ENCODE measurements at regions not wholly inside any gene's neighbourhood (a gene's known extent, or its start where the extent isn't known, plus 50 kb on each side); places are given as distances from the start of the nearest gene placed in this dataset.
A peak's percentile ranks its signal among the peaks of the same experiment; 100 is the strongest.
"Not testable (repeated sequence)": the region's sequence is repeated elsewhere in the genome, so short reads cannot be mapped to it uniquely, and the experiment has no call there.

DNA sequence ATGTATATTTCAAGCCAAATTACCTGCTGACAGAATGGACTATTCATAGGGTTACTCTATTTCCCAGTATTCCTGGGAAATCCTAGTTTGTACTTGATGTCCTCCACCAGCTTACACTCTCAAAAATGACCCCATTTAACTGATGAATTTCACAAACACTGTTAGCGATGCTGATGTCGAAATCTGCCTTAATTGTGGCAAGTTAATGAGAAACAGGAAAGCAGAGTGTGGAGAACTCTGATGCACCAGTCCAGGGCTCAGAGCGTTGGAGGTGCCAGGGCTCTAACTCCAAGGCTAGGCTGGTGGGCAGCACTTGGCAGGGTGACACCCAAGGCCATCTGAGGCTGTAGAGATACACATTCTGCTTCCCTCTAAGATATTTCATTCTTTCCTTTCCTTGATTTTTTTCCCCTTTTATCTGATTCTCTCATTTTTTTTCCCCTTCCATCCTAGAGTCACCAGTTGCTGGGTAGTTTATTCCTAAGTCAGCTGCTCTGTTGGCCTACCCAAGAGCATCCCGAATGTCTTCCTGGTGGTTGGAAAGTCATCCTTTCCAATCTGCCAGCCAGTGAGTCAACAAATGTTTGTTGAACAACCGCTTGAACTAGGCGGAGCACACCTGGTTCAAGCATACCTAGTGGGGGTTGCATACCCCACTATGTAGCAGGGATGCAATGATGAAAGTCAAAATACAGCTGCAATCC is 525.0 kb upstream of the NRP1 start:
- DNase-seq, result no peak

DNA sequence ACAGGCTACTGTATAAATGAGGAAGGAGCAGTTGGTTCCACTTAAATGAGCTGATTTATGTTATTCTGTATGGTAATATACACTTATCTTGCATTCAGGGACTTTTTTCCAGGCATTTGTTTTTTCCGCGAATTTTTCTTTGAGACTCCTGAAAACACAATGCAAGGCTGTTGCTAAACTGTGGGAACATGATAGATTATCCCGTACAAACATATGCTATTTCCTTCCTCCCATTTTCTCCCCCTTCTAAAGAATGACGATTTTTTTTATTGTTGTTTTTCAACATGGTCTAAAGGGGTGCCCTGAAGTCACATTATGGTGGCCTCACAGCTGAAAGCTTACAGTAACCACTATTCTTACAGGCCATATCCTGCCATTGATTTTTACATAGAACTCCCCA is 523.9 kb upstream of the NRP1 start:
- DNase-seq, result no peak

DNA sequence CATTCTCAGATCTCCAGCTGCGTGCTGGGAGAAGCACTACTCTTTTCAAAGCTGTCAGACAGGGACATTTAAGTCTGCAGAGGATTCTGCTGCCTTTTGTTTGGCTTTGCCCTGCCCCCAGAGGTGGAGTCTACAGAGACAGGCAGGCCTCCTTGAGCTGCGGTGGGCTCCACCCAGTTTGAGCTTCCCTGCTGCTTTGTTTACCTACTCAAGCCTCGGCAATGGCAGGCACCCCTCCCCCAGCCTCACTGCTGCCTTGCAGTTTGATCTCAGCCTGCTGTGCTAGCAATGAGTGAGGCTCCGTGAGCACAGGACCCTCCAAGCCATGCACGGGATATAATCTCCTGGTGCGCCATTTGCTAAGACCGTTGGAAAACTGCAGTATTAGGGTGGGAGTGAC is 518.8 kb upstream of the NRP1 start:
- DNase-seq, result not testable (repeated sequence)

DNA sequence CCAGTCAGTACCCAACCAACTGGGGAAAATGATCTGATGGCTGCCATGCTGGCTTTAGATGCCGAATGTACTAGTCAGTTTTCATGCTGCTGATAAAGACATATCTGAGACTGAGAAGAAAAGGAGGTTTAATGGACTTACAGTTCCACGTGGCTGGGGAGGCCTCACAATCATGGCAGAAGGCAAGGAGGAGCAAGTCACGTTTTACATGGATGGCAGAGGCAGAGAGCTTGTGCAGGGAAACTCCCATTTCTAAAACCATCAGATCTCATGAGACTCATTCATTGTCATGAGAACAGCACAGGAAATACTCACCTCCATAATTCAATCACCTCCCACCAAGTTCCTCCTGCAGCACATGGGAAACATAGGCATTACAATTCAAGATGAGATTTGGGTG is 508.9 kb upstream of the NRP1 start:
- DNase-seq, result no peak

DNA sequence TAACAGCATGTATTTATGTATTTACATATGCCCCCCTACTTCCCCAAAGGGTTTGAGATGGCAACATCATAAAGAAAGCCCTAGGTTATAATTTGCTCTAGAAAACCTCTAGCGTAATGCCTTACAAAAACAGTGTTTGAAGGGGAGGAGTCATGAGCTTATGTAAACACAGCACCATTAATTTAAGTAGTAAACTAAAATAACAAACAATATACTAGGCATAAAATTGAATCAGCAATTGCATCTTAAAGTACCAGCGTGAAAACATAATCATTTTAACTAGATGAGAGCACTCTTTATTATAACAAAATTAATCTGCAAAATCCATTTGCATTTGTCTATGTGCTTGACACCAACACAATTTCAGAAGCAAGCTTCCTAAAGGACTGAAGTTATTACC is 507.2 kb upstream of the NRP1 start:
- no peak for DNase-seq

DNA sequence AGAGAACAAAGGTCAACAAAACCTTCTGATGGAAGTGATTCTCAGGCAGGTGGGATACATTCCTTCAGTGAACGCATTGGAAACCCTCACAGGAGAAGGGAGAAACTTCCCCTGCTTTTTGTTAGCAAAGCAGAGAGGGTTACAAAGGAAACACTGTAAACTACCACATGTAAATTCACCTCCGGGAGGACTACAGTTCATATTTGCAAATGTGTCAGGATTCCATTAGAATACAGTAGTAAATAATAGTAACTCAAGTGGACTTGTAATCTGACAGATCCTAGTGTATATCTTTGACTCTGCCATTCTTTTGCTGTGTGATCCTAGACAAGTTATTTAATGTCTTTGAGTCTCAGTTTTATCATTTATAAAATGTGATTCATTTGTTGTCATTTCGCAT is 504.3 kb upstream of the NRP1 start:
- DNase-seq, result no peak

DNA sequence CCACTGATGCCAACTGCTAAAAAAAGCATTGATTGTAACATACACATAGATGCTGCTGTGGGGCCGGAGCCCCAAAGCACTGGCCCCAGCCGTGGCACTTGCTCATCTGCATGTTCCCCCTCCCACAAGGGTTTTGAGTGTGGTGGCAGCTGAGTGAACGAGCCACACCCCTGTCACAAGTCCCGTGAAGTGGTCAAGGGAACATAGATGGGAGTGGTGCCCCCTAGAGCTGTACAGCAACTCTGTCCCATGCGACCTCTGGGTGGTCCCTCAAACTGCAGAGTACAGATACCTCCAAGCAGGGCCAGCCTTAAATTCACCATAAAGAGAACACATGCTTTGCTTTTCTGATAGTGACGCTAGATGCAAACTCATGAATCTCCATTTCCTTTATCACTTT is 503.3 kb upstream of the NRP1 start:
- DNase-seq, result no peak

DNA sequence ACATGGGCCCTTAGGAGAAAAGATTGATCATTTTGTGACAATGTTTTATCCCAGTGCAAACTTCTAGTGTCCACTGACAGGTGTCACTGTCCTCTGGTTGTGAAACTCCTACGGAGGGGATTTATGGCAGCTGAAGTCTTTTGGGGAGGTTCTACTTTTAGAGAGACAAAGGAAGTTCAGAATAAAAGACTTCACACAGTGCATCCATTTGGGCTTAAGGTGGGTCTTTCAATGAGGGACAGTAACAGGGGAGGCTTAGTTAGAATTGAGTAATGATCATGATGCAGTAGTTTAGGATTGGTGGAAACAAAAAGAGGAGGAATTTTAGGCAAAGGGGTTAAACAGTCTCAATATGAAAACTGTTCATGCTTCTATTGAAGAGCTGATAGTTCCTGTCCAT is 501.1 kb upstream of the NRP1 start:
- DNase-seq, result no peak

DNA sequence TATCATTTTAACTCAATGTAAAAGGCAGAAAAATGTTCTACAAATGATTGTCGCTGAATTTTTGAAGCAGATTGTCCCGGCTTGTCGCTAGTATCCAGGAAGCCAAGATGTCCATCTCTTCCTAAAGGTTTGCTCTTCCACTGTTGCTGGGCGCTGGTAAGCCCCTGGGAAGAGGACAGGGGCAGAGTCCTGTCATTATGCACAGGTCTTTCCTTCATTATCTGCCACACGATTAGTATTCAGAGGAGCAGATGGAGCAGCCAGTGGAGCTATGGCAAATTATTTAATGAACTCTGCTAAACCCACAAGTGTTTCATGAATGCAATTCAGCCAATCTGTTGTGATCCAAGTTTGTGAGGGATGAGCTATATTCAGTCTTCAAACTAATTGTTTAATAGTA is 499.1 kb upstream of the NRP1 start:
- no peak for DNase-seq

DNA sequence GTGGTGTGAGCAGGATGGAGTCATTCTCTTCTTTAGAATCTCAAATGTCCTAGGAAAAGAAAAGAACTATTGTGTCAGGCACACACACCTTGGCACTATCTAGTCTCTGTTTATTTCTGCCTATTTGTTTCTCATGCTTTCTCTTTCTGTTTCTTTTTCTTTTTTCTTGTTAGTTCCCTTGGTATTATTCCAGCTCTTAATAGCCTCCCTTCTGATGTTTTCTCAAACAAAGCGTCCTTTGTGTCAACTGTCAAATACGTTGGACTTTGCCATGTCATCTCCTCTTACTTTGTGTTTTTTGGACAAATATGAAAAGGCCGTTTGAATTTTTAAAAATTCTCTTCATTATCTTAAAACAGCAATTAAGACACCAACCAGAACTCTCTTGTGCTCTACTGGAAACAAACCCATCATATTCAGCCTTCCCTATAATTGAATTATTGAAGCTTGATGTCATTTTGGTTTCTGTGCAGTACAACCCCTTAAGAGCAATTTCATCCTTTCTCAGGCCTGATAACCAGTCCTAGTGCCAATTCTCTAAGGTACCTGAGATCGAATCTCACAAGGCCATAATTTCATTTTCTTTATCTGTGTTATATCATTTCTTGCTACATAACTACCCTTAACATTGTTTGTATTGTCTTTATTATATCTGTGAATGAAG is 497.8 kb upstream of the NRP1 start:
- DNase-seq, result no peak

DNA sequence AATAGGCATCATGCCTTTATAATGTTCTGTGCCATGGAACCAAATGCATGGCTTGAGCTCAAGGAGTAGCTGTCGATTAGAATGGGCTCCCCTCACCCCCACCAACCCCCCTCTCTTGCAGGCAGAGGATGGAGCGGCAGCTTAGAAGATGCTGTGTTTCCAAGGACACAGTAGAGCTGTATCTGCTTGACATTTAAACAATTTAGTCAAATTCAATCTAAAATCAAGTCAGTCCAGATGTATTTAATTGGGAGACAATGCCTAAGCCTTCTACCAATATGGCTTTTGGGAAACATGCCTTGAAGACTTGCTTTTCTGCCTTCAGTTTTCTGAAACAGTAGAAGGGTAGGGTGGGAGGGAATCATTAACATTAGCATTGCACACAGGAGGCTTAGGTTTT is 497.1 kb upstream of the NRP1 start:
- no peak for DNase-seq

DNA sequence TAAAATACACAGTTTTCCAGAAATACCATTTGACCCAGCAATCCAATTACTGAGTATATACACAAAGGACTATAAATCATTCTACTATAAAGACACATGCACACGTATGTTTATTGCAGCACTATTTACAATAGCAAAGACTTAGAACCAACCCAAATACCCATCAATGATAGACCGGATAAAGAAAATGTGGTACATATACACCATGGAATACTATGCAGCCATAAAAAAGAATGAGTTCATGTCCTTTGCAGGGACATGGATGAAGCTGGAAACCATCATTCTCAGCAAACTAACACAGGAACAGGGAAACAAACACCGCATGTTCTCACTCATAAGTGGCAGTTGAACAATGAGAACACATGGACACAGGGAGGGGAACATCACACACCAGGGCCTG is 495.4 kb upstream of the NRP1 start:
- DNase-seq, result not testable (repeated sequence)

DNA sequence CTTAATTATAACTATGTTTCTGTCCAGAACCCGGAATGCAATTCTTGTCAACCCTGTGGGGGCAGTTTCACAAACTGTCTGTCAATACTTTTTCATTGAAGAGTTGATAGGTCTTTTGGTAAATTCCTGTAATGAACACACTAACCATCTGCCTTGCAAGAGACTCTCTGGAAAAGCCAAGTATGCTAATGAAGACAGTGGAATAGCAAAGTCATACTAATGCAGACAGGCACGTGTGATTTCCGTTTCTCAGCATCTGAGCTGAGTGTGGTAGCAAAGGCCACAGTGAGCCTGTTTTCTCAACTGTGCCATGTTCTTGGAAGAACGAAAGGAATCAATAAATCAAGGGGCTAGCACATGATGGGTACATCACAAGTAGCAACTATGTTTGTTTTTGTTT is 494.1 kb upstream of the NRP1 start:
- DNase-seq, result no peak

DNA sequence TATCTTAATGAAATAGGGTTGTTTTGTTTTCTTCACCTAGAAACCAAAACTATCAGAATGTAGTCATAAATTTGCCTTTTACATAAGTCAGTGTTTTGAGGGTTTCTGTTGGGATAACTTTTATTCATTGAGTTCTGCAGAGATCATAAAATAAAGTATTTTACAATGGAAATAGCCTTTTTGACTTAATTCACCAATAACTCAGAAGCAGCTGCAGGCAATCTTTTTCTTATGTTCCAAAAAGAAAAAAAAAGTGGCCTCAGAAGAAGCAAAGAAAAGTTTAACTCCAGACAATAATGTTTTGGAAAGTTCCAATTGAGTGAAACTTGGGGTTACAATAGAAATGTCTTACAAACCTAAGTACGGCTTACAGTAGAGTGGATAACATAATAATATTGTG is 491.7 kb upstream of the NRP1 start:
- no peak for DNase-seq

DNA sequence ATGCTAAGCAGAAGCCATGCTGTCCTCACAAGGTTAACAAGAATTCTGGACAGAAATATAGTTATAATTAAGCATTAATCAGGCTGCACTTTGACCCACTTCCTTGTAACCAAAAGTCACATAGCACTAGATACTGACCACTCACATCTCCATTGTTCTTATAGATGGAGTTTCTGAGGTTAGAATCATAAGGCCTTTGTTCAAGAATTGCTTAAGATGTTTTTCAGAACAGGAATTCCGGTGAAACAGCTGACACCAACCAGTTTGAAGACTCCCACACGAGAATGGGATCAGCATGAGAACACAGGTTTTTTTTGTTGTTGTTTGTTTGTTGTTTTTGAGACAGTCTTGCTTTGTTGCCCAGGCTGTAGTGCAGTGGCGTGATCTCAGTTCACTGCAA is 488.3 kb upstream of the NRP1 start:
- DNase-seq, result no peak

DNA sequence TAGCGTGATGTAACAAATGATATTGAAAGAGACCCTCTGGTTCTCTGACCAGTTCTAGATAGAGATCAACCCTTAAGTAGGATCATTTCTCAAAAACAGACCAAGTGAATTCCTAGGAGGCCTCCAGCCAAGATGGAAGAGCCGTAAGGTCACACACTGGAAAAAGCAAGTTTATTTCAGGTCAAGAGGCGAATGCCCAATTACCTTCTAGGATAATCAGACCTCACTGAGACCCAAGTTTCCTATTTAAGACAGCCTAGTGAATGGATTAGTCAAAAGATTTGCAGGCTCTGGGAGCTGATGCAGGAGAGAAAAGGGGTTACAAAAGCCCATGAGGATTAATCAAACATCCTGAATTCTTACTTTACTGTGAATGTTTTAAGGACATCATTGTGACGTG is 486.1 kb upstream of the NRP1 start:
- DNase-seq, result no peak

DNA sequence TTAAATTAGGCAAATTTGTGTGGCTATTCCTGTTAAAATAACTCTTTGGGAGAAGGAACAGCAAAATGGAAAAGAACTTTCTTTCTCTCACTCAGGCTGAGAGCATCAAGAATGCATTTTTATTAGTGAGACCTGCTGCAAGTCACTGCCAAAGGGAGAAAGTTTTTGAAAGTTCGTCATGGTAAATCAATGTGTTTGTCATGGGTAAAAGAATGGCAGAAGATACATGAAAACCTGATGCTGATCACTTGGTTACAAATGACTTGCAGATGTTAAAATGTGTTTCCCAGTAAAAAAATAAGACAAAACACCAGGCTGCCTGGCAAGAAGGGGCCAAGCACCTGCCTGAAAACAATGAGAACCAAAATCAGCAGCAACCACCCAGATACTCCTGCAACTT is 484.7 kb upstream of the NRP1 start:
- DNase-seq, result no peak

DNA sequence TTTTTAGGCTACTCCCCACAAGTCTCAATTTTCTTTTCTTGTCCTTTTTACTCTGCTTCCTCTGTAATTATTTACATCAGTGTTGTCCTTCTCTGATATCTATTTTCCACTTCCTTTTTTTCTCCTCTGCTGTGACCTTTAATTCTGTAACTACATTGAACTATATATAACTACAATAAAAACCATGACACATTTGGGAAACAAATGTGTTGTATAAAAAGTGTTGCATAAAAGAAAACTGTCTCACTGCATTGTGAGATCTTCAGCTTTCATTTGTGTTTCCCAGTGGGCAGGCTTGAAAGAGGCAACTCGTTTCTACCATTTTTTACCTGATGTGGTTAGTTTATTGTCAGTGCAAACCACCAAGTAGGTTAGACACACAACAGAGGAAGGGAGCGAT is 483.9 kb upstream of the NRP1 start:
- peak; percentile 13 for DNase-seq

DNA sequence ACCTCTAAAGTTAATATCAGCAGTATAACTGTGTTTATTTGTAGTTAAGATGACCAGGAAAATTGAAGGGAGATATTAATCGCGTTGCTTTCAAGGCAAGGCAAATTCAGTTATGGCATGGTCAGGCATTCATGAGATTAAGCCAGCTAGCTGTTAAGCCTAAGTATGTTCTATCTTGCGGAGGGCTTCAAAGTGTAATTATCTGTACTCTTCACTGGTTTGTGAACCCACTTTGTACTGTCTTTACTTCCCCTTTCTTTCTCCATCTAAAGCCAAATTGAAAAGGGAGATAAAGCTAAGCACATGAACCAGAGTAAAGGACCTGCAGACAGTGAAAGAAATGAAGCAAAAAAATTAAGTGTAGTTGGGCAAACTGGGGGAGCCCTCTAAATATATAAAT is 483.1 kb upstream of the NRP1 start:
- DNase-seq, result peak; percentile 73

DNA sequence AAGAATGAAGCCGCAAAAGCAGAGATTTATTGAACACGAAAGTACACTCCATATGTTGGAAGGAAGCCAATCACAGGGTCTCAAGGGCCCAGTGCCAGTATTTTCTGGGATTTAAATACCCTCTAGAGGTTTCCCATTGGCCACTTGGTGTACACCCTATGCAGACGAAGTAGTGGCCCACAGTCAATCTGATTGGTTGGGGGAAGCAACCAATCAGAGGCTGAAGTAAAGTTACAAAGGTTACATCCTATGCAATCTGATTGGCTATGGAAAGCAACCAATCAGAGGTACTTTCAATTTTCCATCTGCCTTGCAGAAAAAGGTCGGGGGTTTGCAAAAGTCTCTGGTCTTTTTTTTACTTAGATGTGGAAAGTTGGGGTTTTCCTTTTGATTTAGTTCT is 481.3 kb upstream of the NRP1 start:
- DNase-seq, result no peak

DNA sequence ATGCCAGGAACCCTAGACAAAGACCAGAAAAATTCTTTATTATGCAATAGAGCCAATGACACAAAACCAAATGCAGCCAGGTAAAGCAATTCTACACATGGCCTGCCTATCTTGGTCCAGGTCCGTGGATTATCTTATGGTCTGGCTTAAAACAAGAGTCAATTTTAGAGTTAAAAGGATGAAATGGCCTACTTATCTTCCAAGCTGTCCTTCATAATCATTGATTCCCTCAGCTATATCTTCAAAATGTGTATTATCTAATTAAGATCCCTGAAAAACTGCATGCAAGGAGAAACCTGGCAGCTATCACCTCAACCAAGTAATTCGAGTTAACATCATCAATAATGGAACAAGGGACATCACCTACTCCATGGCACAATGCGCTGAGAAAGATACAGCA is 479.4 kb upstream of the NRP1 start:
- DNase-seq, result no peak

DNA sequence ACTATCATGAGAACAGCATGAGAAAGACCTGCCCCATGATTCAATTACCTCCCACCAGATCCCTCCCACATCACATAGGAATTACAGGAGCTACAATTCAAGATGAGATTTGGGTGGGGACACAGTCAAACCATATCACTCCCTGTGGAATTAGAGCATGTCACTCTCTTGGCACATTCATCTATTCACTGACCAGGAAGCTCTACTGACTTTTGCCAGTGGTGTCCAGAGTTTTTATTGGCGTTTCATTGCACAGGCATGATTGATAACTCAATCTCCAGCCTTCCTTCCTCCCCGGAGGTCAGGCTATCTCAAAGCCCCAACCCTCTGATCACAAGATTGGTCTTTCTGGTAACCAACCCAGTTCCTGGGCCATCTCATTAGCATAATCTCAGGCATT is 478.9 kb upstream of the NRP1 start:
- DNase-seq, result no peak

DNA sequence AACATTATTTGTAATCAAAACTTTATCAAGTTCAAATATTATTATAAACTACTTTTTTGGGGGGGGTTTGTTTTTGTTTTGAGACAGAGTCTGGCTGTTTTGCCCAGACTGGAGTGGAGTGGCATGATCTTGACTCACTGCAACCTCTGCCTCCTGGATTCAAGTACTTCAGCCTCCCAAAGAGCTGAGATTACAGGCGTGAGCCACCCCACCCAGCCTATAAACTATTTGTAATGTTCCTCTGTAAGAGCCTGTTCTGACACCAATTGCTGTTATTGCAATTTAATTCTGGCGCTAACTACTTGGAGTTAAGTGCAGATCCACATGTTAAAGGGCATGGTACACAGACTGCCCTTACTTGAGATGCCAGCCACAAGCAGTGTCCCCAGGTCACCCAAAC is 478.1 kb upstream of the NRP1 start:
- no peak for DNase-seq

DNA sequence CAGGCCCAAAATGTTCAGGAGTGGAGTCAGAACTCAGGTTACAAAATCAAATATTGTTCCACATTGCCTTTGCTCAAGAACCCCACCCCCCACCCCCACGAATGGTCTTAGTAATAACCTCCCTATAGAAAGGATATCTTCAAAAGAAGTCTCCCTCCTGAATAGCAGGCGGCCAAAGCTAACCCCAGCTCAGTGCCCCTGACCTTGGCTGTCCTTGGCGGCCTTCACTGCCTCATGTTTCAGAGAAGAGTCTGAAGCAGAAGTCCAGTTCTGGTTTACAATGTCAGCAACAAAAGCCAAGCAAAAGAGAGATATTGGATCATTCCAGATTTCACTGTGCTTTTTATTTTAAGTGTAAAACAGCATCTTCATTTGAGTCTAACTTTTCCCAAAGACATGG is 476.5 kb upstream of the NRP1 start:
- no peak for DNase-seq

DNA sequence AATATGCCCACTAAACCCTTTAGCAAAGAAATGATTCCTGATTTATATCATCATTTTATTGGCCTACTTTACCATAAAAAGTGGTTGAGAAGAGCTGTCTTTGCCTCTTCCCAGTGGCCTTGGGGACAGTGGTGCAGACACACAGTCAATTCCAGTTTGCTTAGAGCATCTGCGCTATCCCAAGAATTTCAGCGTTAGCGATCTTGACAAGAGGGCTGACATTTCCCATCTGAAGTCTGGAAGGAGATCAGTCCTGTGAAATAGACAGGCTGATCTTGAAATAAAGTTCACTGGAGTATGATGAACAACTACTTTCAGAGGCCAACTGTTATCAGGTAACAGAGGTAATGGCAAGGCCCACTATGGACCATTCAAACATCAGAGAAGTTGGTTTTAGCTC is 475.3 kb upstream of the NRP1 start:
- no peak for DNase-seq

Data from hematopoietic multipotent progenitor cell treated with erythropoietin and hydrocortisone succinate and interleukin-3 and kit ligand, for 4 days (in vitro differentiated cells).